ENCODE measurements at regions not wholly inside any gene's neighbourhood (a gene's known extent, or its start where the extent isn't known, plus 50 kb on each side); places are given as distances from the start of the nearest gene placed in this dataset.
"Not testable (repeated sequence)": the region's sequence is repeated elsewhere in the genome, so short reads cannot be mapped to it uniquely, and the experiment has no call there.

DNA sequence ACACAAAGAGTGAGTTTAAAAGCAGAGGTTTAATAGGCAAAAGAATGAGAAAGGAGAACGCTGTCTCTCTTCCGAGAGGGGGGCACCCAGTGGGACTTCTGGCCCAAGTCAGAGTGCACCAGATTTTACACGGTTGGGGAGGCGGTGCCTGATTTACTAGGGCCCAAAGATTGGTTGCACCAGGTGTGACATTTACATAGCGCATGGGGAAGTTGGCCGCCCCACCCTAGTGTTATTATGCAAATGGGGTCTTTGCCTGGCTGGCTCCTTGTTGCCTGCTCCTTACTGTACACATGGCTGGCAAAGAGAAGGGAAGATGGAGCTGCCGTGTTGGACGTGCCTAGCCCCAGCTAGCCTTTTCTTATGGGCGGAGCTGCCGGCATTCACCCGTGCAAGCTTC lies 115.9 kb downstream of the NPIPA5 start:
- intact Hi-C loops (cut with DNase I, micrococcal nuclease); H3K9me3 Mint-ChIP-seq; DNase-seq; H3K27me3 Mint-ChIP-seq; H3K9me3 ChIP-seq (ENCODE audit: control insufficient read depth in 1 of 2, insufficient read depth in 1 of 2, low read length in 2 of 2); POLR2A ChIA-PET; H3K4me1 Mint-ChIP-seq (ENCODE audit: low read depth); H3K27ac ChIP-seq (ENCODE audit: low read depth in 1 of 2, low read length in 2 of 2); H3K4me3 Mint-ChIP-seq; CTCF ChIA-PET; H3K27ac Mint-ChIP-seq; H3K27me3 ChIP-seq (ENCODE audit: control insufficient read depth in 1 of 2, insufficient read depth in 2 of 2, low read length in 2 of 2); H3K4me1 ChIP-seq (ENCODE audit: insufficient read depth, low read length); H3K36me3 Mint-ChIP-seq (ENCODE audit: low read depth); ATAC-seq (ENCODE audit: poor library complexity); H3K36me3 ChIP-seq (ENCODE audit: insufficient read depth, low read length); H3K4me3 ChIP-seq (ENCODE audit: low read length): not testable (repeated sequence)

DNA sequence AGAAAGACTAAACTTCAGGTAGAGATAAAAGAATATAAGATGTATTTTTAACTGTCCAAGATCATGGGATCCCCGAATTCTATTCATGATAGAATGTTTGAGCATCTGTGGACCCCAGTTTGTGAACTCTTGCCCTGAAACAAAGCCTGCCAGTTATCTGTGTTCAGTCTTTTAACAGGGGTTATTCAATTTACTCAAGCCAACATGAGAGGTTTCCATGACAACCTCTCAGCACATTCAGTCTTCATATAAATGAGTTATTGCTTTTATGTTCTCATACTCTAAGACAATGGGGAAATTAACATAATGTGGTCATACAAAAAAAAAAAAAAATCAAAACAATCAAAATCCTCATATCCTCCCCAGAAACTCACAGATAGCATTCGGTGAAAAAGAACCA lies 130.1 kb downstream of the NPIPA5 start:
- H3K36me3 ChIP-seq (ENCODE audit: insufficient read depth, low read length); CTCF ChIA-PET; ATAC-seq (ENCODE audit: poor library complexity); H3K27ac ChIP-seq (ENCODE audit: low read depth in 1 of 2, low read length in 2 of 2); H3K9me3 Mint-ChIP-seq; H3K4me3 Mint-ChIP-seq; H3K4me1 Mint-ChIP-seq (ENCODE audit: low read depth); intact Hi-C loops (cut with DNase I, micrococcal nuclease); H3K36me3 Mint-ChIP-seq (ENCODE audit: low read depth); POLR2A ChIA-PET; H3K9me3 ChIP-seq (ENCODE audit: control insufficient read depth in 1 of 2, insufficient read depth in 1 of 2, low read length in 2 of 2); H3K4me1 ChIP-seq (ENCODE audit: insufficient read depth, low read length); DNase-seq; H3K4me3 ChIP-seq (ENCODE audit: low read length); H3K27me3 Mint-ChIP-seq; H3K27me3 ChIP-seq (ENCODE audit: control insufficient read depth in 1 of 2, insufficient read depth in 2 of 2, low read length in 2 of 2); H3K27ac Mint-ChIP-seq: not testable (repeated sequence)

DNA sequence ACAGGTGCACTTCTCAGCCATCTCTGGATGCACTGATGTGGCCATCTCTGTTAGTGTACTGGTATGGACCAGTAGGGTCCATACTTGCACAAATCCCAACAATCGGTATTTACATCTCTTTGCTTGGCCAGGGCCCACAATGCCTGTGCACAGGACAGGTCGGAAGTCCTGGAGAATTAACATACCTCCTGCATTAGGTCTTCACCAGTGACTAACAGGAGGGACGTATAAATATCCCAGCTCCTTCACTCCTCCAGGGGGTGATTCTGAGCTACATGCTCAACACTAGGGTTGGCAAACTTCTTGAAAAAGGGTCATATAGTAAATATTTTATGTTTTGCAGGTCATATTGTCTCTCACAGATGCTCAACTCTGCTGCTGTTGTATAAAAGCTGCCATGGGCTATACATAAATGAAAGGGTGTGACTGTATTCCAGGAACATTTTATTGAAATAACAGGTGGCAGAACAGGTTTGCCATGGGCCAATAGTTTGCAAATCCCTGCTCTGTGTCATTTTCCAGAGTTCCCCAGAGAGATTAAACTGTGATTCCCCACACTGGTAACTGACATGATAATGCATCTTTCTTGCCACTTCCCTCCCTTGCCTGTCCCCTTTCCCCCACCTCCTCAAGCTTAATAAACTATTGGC lies 141.3 kb downstream of the NPIPA5 start:
- H3K4me1 Mint-ChIP-seq (ENCODE audit: low read depth); ATAC-seq (ENCODE audit: poor library complexity); H3K36me3 ChIP-seq (ENCODE audit: insufficient read depth, low read length); POLR2A ChIA-PET; DNase-seq; H3K27ac ChIP-seq (ENCODE audit: low read depth in 1 of 2, low read length in 2 of 2); CTCF ChIA-PET; H3K4me1 ChIP-seq (ENCODE audit: insufficient read depth, low read length); H3K4me3 Mint-ChIP-seq; intact Hi-C loops (cut with DNase I, micrococcal nuclease); H3K27me3 Mint-ChIP-seq; H3K36me3 Mint-ChIP-seq (ENCODE audit: low read depth); H3K9me3 Mint-ChIP-seq; H3K9me3 ChIP-seq (ENCODE audit: control insufficient read depth in 1 of 2, insufficient read depth in 1 of 2, low read length in 2 of 2); H3K4me3 ChIP-seq (ENCODE audit: low read length); H3K27ac Mint-ChIP-seq; H3K27me3 ChIP-seq (ENCODE audit: control insufficient read depth in 1 of 2, insufficient read depth in 2 of 2, low read length in 2 of 2): not testable (repeated sequence)

DNA sequence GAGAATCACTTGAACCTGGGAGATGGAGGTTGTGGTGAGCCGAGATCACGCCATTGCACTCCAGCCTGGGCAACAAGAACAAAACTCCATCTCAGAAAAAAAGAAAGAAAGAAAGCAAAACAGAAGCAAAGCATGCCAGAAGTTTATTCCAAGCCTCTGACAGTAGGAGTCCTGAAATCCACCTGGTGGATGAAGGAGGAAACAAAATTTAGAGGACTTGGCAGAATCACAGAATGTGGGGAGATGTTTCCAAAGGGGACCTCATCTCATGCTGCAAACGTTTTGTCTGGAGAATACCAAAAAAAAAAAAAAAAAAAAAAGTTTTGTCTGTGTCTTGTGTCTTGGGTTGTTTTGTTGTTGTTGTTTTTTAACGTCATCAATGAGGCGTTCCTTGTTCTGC lies 141.1 kb upstream of the RRN3 start:
- CTCF ChIA-PET; H3K9me3 Mint-ChIP-seq; H3K27me3 ChIP-seq (ENCODE audit: control insufficient read depth in 1 of 2, insufficient read depth in 2 of 2, low read length in 2 of 2); H3K4me3 Mint-ChIP-seq; H3K4me3 ChIP-seq (ENCODE audit: low read length); H3K9me3 ChIP-seq (ENCODE audit: control insufficient read depth in 1 of 2, insufficient read depth in 1 of 2, low read length in 2 of 2); ATAC-seq (ENCODE audit: poor library complexity); H3K27me3 Mint-ChIP-seq; H3K4me1 Mint-ChIP-seq (ENCODE audit: low read depth); H3K36me3 ChIP-seq (ENCODE audit: insufficient read depth, low read length); intact Hi-C loops (cut with DNase I, micrococcal nuclease); POLR2A ChIA-PET; H3K4me1 ChIP-seq (ENCODE audit: insufficient read depth, low read length); H3K36me3 Mint-ChIP-seq (ENCODE audit: low read depth); H3K27ac Mint-ChIP-seq; DNase-seq; H3K27ac ChIP-seq (ENCODE audit: low read depth in 1 of 2, low read length in 2 of 2): not testable (repeated sequence)

DNA sequence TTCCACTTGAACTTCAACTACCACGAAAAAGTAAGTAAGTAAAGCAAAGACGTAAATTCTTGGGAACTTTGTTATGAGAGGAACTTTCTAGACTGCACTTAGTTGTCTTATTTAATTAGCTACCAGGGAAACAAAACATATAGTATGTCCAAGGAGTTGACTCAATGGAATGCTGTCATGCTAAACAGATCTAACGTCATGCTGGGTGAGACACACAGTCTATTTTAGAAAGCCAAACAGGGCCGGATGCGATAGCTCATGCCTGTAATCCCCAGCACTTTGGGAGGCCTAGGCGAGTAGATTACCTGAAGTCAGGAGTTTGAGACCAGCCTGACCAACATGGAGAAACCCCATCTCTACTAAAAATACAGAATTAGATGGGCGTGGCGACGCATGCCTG lies 140.6 kb upstream of the RRN3 start:
- intact Hi-C loops (cut with DNase I, micrococcal nuclease); H3K4me3 Mint-ChIP-seq; H3K36me3 Mint-ChIP-seq (ENCODE audit: low read depth); H3K4me1 ChIP-seq (ENCODE audit: insufficient read depth, low read length); H3K36me3 ChIP-seq (ENCODE audit: insufficient read depth, low read length); H3K27me3 Mint-ChIP-seq; H3K27me3 ChIP-seq (ENCODE audit: control insufficient read depth in 1 of 2, insufficient read depth in 2 of 2, low read length in 2 of 2); H3K4me1 Mint-ChIP-seq (ENCODE audit: low read depth); H3K4me3 ChIP-seq (ENCODE audit: low read length); CTCF ChIA-PET; H3K9me3 Mint-ChIP-seq; DNase-seq; H3K27ac ChIP-seq (ENCODE audit: low read depth in 1 of 2, low read length in 2 of 2); H3K9me3 ChIP-seq (ENCODE audit: control insufficient read depth in 1 of 2, insufficient read depth in 1 of 2, low read length in 2 of 2); POLR2A ChIA-PET; ATAC-seq (ENCODE audit: poor library complexity); H3K27ac Mint-ChIP-seq: not testable (repeated sequence)

DNA sequence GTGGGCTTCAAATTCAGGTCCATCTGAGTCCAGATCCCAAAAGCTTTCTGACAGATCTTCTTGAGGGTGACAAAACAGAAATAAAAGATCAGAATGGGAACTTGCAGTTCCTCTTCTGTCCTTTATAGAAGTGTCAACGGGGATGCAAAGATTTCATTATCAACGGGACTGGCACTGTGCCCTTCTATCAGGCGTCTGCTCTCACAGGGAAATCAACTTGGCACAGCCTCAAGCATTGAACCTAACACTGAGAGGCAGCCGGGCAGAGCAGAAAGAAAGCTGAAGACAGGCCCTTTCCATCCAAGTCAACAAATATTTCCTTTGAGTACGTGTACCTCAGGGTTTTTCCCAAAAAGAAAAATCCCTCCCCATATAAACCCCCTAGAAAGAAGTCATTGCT lies 136.4 kb upstream of the RRN3 start:
- H3K4me1 ChIP-seq (ENCODE audit: insufficient read depth, low read length); H3K27me3 Mint-ChIP-seq; H3K4me3 ChIP-seq (ENCODE audit: low read length); H3K36me3 Mint-ChIP-seq (ENCODE audit: low read depth); H3K27ac ChIP-seq (ENCODE audit: low read depth in 1 of 2, low read length in 2 of 2); H3K36me3 ChIP-seq (ENCODE audit: insufficient read depth, low read length); H3K27ac Mint-ChIP-seq; H3K27me3 ChIP-seq (ENCODE audit: control insufficient read depth in 1 of 2, insufficient read depth in 2 of 2, low read length in 2 of 2); H3K9me3 ChIP-seq (ENCODE audit: control insufficient read depth in 1 of 2, insufficient read depth in 1 of 2, low read length in 2 of 2); H3K9me3 Mint-ChIP-seq; H3K4me3 Mint-ChIP-seq; DNase-seq; CTCF ChIA-PET; POLR2A ChIA-PET; ATAC-seq (ENCODE audit: poor library complexity); intact Hi-C loops (cut with DNase I, micrococcal nuclease); H3K4me1 Mint-ChIP-seq (ENCODE audit: low read depth): not testable (repeated sequence)

DNA sequence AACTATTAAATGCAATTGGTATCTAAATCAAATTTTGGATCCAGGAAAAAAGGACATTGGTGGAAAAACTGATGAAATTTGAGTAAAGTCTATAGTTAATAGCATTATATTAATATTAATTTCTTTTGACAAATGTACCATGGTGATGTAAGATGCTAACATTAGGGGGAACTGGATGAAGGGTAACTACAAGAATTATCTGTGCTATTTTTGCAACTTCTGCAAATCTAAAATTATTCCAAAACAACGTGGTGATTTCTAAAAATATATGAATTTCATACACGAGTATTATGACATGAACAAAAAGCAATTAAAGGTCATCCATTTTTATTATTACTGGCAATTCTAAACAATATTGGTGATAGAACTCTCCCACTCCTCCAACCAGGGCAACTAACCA lies 135.6 kb upstream of the RRN3 start:
- intact Hi-C loops (cut with DNase I, micrococcal nuclease); CTCF ChIA-PET; H3K4me3 ChIP-seq (ENCODE audit: low read length); DNase-seq; H3K9me3 Mint-ChIP-seq; H3K9me3 ChIP-seq (ENCODE audit: control insufficient read depth in 1 of 2, insufficient read depth in 1 of 2, low read length in 2 of 2); H3K27ac ChIP-seq (ENCODE audit: low read depth in 1 of 2, low read length in 2 of 2); H3K36me3 Mint-ChIP-seq (ENCODE audit: low read depth); POLR2A ChIA-PET; H3K4me1 ChIP-seq (ENCODE audit: insufficient read depth, low read length); H3K4me1 Mint-ChIP-seq (ENCODE audit: low read depth); H3K27me3 Mint-ChIP-seq; H3K27me3 ChIP-seq (ENCODE audit: control insufficient read depth in 1 of 2, insufficient read depth in 2 of 2, low read length in 2 of 2); H3K27ac Mint-ChIP-seq; ATAC-seq (ENCODE audit: poor library complexity); H3K4me3 Mint-ChIP-seq; H3K36me3 ChIP-seq (ENCODE audit: insufficient read depth, low read length): not testable (repeated sequence)
